ENCODE measurements at regions not wholly inside any gene's neighbourhood (a gene's known extent, or its start where the extent isn't known, plus 50 kb on each side); places are given as distances from the start of the nearest gene placed in this dataset.
"Not testable (repeated sequence)": the region's sequence is repeated elsewhere in the genome, so short reads cannot be mapped to it uniquely, and the experiment has no call there.

DNA sequence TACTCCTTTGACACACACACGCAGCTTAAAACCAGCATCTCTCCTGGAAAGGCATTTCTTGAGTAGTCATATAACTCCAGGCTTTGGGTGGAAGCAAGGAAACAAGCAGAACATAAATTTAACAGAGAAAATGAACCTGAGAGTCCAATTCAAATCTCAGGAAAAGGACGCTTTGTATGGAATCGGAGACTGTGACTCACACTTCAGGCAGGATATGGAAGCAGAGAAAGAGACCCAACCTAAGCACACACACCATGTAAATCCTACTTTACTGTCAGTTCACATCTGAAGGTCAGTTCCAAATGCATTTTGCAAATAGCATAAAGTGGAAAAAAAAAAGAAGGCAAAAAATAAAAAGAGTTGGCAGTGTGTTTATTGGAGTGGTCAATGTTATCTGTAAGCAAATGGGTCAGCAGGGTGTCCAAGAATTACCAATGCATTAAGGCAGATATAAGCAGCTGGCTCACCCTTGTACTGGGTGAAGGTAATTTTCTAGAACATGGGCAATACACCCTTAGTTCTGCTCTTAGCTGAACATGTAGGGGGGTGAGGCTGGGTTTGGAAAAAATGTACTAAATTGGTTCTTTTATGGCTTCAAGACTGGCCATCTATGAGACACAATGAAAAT is 283.7 kb upstream of the NT5E start:
- in situ Hi-C loops (cut with HindIII; ENCODE audit: low pct_ligation_motif_present, low pct_unique_long_range_greater_than_20kb, low sequenced_read_pairs): no loop called here

DNA sequence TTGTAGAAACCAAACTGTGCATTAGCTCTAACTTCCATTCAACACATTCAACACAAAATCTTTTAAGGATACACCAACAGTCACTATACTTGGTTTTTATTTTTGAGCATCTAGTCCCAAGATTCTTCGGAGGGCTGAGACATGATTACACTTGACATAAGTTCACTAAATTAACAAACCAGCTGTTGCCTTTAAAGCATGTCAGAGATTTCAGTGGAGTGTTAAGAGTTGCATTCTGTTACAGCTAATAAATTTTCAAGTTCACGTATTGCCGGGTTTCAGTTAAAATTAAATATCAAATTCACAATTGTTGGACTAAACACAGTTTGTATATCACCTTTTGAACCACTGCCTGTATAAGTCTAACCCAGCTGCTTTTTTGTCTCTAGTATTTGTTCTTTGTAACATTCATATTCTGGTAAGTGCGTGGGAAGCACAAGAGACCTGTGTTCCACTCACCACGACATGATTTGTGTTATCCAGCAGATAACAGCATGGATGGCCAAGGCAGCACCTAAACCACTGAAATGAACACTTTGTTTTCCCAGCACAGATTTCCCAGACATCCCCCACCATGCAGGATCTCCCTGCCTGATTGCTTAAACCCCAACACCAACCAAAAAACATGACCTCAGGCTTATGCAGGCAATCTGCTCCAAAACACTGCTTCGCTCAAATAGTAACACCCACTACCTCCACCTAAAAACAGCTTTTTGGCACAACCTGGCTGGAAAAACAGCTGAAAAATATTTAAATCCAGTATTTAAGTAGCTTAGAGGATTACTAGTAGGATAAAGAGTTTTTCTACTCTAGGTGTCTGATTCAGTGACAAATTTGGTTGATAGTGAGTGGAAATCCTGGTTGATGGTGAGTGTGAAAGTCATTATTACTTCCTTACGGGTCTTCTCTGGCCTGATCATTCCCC is 286.5 kb upstream of the NT5E start:
- in situ Hi-C loops (cut with HindIII; ENCODE audit: low pct_ligation_motif_present, low pct_unique_long_range_greater_than_20kb, low sequenced_read_pairs): no loop called here
- DNase-seq: no peak

More for the DNA sequence above, 283.7 kb upstream of the NT5E start:
- DNase-seq: no peak

DNA sequence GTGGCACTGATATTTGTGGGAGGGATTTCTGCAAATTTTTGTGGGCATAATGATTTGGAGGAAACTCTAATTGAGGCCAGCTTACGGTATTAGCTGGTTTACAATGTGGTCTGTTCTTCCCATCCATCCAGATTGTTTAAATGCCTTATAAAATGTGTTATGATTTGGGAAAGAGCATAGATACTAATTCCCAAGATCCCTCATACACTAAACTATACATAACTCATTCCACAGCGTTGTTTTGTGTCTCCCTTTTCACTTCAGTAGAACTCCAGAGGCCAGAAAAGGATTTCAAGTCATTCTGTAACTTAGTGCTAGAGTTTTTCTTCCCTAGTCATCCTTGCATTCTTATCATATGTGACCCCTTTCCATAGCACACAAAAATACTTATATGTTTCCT is 292.6 kb upstream of the NT5E start:
- in situ Hi-C loops (cut with HindIII; ENCODE audit: low pct_ligation_motif_present, low pct_unique_long_range_greater_than_20kb, low sequenced_read_pairs): no loop called here
- no peak for DNase-seq

DNA sequence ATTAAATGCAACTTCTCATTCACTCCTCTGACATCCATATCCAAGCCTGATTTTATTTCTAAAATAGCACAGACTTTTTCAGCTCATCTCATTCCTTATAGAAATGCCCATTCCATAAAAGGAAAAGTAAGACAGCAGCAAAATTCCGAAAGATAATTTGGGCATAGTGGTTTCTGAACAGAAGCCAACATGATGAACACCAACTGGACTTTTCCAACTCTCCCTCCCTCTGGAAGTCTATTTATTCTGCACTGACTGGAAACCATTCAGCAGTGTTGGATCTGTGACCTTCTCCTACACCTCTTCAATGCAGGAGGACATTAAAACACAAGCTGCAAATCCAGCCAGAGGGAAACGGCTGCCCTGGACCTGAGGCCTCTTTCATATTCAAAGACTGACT is 306.2 kb upstream of the NT5E start:
- in situ Hi-C loops (cut with HindIII; ENCODE audit: low pct_ligation_motif_present, low pct_unique_long_range_greater_than_20kb, low sequenced_read_pairs): no loop called here
- no peak for DNase-seq

DNA sequence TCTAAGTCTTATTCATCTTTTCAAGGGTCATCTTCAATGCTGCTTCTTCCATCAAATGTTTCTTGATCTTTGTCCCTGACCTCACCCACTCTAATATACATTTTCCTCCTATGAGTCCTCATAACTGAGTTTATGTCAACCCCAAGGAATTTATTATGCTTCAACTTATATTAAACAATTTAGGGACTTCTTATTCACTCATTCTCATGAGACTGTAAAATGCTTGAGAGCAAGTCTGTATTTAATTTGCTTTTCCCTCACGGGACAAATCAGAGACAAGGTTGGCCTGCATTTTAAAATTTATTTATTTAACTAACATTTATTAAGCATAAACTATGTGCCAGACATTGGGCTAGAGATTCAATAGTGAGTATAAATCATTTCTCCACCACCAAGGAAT is 312.0 kb upstream of the NT5E start:
- no peak for DNase-seq
- in situ Hi-C loops (cut with HindIII; ENCODE audit: low pct_ligation_motif_present, low pct_unique_long_range_greater_than_20kb, low sequenced_read_pairs): no loop called here

DNA sequence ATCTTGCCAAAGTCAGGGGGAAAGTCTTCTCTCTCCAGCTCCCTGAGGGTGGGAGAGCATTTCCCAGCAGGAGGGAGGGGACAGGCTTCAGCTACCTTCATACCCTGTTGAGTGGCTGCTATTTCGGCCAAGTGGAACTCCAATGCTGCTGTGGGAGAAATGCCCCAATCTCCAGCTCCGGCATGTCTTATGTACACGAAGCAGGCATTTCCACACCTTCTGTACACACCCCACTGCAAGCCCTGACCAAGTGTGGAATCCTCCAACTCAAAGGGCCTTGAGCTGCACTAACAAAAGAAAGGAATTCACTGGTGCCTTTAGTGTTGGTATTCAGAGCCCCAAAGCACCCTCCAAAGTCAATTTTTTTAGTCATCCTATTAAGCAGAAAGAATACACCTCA is 313.6 kb upstream of the NT5E start:
- no peak for DNase-seq
- in situ Hi-C loops (cut with HindIII; ENCODE audit: low pct_ligation_motif_present, low pct_unique_long_range_greater_than_20kb, low sequenced_read_pairs): no loop called here

DNA sequence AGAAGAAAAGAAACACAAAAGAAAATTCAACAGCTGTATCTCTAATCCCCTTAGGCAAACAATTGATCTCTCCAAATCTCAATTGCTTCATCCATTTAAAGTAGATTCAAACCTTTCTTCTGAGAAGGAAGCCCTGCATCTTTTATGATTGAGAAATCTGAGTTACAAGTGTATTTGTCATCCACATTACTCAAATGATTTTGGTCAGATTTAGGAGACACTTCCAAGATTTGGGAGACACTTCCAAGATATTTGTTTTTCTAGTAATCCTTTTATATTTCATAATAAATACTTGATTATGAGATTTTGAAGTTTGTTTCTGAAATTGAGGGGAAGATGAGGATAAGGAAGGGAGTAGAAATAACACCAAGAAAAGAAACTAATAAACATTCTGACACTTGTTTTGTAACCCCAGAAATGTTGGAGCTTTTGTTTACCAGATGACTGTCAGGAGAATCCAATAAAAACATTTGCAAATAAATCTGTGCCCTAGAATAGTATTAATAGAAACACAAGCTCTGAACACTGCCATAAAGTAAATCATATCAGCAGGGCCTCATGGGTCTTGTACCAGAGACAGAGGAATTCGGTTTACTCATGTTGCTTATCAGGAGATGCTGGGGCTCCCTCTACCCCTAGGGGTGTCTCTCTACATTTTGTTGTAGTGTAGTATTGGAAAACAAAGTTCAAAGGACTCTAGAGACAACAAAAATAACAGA is 314.3 kb upstream of the NT5E start:
- DNase-seq: no peak
- in situ Hi-C loops (cut with HindIII; ENCODE audit: low pct_ligation_motif_present, low pct_unique_long_range_greater_than_20kb, low sequenced_read_pairs): no loop called here

DNA sequence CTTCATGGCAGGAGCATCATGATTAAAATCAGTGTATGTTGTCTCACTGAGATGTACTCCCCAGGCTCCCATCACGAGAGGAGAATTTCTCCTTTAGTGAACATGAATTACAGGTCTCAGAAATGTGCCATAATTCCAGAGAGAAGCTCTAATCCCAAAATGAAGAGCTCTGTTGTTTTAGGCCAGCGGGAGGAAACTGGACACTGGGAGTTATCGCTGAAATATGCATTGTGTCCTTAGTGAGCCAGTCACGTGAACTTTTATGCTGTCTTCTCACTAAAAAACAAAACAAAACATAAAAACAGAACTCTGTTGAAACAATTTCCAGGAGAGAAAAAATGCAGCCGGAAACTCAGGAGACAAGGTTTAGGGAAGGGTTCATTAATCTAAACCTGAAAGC is 315.7 kb upstream of the NT5E start:
- in situ Hi-C loops (cut with HindIII; ENCODE audit: low pct_ligation_motif_present, low pct_unique_long_range_greater_than_20kb, low sequenced_read_pairs): no loop called here
- no peak for DNase-seq

DNA sequence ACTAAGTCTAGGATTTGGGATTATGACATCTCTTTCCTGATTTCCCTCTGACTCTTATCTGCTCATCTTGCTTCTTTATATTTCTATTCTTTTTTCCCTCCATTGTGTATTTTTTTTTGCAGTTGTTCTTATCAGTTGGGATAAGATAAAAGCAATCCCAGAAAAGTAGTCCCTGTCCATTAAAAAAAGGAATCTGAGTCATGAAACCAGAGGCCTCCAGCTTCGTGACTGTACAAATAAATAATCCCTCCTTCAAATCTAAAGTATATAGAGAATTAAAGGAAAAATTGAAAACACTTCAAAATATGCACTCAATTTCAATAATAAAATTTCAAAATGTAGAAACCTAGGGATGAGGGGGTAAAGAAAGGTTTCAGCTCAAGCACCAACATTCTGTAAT is 317.8 kb upstream of the NT5E start:
- in situ Hi-C loops (cut with HindIII; ENCODE audit: low pct_ligation_motif_present, low pct_unique_long_range_greater_than_20kb, low sequenced_read_pairs): no loop called here
- no peak for DNase-seq

DNA sequence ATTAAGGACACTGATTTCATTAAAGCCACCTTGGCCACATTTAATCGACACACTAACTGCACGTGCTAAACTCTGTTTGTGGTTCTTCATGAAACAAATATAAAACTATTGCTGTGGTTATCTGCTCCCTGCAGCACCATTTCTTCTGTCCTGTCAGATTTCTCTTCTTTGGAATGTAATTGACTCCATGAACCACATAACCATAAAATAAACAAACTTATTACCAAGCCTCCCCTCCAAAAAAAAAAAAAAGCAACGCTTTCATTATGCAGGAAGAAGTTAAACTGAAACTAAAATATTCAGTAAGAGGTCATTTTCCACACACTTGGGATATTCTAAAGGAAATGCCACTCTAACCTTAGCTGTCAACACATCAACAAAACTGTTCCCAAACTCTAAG is 319.1 kb upstream of the NT5E start:
- DNase-seq: no peak
- in situ Hi-C loops (cut with HindIII; ENCODE audit: low pct_ligation_motif_present, low pct_unique_long_range_greater_than_20kb, low sequenced_read_pairs): no loop called here

DNA sequence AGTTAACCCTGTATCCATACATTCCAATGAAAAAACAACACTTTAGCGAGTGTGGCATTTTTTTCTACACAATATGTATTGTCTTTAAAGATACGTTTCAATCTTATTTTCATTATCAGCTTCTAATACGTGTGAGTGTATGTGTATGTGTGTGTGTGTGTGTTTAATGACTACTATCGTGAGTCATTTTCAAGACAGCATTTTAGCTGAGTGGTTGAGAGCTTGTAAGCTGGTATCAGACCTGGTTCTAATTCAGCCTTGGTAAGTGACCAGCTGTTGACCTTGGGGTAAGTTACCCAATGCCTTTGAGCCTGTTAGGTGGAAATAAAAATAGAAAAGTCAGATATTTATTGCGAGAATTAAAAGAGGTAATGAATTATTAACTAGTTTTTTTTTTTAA is 320.0 kb upstream of the NT5E start:
- no peak for DNase-seq
- in situ Hi-C loops (cut with HindIII; ENCODE audit: low pct_ligation_motif_present, low pct_unique_long_range_greater_than_20kb, low sequenced_read_pairs): no loop called here

DNA sequence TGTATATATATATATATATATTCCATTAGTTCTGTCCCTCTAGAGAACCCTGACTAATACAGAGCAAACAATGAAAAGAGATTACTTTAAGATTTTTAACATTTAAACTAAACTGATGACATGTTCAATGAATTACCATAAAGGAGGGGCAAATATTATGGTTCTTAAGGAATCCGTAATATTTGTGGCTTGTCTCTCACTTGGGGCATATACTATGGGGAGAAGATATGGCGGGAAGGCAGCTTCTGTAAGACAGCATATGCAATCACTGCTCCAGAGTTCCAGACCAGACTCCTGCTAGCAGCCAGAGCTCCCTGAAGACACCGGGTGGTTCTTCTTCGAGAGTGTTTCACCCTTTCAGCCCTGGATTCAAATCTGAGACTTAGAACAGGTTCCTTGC is 321.1 kb upstream of the NT5E start:
- no peak for DNase-seq

DNA sequence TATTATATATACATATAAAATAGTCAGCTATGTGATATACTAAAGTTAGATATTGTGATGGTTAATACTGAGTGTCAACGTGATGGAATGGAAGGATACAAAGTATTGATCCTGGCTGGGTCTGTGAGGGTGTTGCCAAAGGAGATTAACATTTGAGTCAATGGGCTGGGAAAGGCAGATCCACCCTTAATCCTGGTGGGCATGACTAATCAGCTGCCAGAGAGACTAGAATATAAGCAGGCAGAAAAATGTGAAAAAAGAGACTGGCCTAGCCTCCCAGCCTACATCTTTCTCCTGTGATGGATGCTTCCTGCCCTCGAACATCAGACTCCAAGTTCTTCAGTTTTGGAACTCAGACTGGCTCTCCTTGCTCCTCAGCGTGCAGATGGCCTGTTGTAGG is 321.6 kb upstream of the NT5E start:
- DNase-seq; in situ Hi-C loops (cut with HindIII; ENCODE audit: low pct_ligation_motif_present, low pct_unique_long_range_greater_than_20kb, low sequenced_read_pairs): not testable (repeated sequence)

More for the DNA sequence above, 321.1 kb upstream of the NT5E start:
- in situ Hi-C loops (cut with HindIII; ENCODE audit: low pct_ligation_motif_present, low pct_unique_long_range_greater_than_20kb, low sequenced_read_pairs): no loop called here

DNA sequence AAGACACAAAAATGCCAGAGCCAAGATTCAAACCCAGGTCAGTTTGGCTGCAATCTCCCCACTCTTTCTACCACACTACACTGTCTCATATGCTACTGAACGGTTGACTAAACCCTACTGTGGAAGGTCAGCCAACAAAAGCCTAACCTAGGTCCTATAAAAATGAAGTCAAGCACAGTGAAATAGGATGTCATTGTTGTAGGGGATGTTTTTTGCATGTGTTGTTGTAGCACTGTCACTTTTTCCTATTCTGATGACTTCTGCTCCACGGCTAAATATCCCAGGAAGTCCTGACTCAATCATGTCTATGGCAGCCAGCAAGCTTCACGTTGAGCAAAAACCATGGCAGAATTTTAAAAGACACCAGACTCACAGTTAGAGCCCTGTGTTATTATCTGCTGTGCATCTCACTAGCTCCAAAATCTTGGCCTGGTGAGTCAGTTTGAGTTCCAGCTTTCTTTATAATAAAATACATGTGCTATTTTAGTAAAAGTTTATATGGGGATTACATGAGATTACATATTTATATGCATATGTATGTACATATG is 322.1 kb upstream of the NT5E start:
- in situ Hi-C loops (cut with HindIII; ENCODE audit: low pct_ligation_motif_present, low pct_unique_long_range_greater_than_20kb, low sequenced_read_pairs): no loop called here
- no peak for DNase-seq

DNA sequence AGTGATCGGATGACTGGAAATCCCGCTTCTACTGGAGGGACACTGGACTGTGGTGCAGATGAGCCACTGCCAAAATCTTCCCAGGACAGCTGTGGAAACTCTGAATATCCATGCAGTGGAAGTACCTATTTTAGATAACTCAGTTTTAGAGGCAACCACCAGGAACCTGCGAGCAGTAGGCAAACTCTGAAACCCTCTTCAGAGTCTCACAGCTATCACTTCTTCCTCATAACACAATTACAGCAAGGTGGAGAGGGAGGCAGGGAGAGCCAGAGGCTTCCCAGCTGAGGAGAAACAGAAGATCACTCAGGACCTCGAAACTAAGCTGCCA is 322.8 kb upstream of the NT5E start:
- DNase-seq: no peak
- in situ Hi-C loops (cut with HindIII; ENCODE audit: low pct_ligation_motif_present, low pct_unique_long_range_greater_than_20kb, low sequenced_read_pairs): no loop called here

DNA sequence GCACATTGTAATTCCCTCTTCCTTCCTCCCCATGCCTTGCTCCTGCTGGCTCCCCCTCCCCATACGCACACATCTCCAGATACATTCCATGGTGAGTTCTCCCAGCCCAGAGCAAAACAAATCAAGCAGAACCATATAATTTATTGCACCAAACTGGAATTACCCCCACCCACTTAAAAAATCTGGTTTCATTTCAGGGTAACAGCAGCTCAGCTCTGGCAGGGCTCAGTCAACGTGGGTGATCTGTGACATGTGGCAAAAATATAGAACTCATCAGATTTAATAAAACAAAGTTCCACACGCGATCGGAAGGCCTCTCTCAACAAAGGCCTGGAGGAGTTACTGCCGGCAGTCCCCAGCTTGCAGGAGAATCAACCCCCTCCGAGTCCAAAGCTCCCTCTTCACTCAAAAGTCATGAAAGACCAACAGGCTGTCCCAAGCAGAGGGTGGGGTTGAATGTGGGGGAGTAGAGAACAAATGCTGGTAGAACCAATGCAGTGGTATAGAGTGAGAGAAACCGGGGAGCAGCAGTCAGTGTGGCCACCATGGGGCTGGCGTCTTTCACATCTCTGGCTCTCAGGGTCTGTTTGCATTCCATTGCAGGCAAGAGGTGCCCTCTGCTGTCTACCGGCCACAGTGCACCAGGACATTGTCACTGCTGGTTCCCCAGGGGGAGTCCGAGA is 323.3 kb upstream of the NT5E start:
- peak; percentile 54 for DNase-seq
- in situ Hi-C loops (cut with HindIII; ENCODE audit: low pct_ligation_motif_present, low pct_unique_long_range_greater_than_20kb, low sequenced_read_pairs): no loop called here

DNA sequence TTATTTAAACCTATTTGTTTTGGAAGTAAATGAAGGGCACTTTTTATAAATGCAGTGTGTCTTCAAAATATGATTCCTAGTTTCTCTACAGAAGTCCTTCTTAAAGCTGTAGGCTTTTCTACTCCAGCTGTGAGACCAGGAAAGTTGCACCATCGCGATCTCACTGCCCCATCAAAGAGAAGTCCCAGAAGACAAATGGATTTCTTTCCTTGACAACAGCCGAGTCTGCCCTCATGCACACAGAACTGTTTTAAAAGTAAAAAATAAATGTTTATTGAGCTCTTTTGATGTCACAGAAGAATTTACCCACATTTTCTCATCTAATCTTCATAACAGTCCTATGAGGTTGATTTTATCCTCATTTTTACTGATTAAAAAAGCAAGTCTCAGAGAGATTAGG is 324.4 kb upstream of the NT5E start:
- in situ Hi-C loops (cut with HindIII; ENCODE audit: low pct_ligation_motif_present, low pct_unique_long_range_greater_than_20kb, low sequenced_read_pairs): no loop called here
- DNase-seq: no peak

DNA sequence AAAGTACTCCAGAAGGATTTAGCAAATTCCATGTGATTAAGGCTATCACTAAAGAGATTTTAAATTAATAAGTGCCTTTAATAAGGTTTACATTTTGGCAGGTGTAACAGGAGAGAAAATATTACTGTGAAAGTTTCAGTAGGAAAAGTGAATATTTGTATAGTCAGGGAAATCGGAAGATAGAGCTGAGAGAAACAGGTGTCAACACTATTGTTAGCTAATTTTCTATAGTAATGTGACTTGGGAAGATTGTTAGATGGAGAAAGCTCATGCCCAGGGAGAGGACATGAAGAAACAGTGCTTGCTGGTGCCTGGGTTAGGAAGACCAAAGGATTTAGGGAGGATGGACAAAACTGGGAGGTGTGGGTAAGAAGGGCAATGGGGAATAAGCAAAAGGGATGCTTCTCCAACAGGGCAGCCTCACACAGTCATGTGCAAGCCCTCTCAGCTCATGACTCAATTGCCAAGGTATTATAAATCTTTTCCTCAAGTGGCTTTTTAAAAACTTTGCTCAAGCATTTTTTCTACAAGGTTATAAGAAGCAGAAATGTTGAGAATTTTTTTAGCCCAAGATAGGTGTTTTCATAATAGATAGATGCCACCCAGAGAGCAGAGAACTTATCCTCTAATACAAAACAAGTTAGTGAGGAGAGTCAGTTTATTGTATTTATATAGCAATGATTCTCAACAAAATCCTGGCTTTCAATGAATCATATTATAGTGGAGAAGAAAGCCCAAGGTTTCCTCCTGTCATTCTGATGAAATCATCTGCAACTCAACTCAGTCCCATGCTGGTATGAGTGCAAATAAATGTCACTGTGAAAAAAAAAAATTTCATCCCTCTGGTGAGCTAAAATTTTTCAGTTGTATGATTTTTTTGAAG is 325.2 kb upstream of the NT5E start:
- in situ Hi-C loops (cut with HindIII; ENCODE audit: low pct_ligation_motif_present, low pct_unique_long_range_greater_than_20kb, low sequenced_read_pairs): no loop called here
- no peak for DNase-seq
